ENCODE measurements at regions not wholly inside any gene's neighbourhood (a gene's known extent, or its start where the extent isn't known, plus 50 kb on each side); places are given as distances from the start of the nearest gene placed in this dataset.

GRCh38 chr2:240323601-240324291 lies 111.7 kb upstream of the GPC1 start:
- TF ChIP-seq CTCF (IDR thresholded peaks at IDR 0.05) (no peak), POLR2A (IDR thresholded peaks at IDR 0.05) (no peak)
